ENCODE measurements at regions not wholly inside any gene's neighbourhood (a gene's known extent, or its start where the extent isn't known, plus 50 kb on each side); places are given as distances from the start of the nearest gene placed in this dataset.

DNA sequence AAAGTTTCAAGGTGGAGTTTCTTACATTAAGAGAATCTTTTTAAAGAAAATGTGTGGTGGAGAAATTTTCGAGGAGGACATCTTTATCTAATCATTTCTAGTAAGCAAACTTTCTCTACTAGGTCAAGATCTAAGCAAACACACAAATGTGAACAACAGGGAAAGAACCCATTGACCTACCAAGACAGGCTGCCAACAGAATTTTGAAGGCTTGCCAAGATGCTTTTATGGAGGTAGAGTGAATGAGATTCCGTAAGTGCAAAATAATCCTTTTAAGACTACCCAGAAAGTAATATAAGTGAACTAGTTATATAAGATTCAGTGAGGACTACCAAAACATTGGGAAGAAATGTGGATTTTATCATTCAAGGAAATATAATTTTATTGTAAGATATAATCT is 357.1 kb upstream of the PDE3A start:
- ATAC-seq (ENCODE audit: low read depth) (no peak), DNase-seq (no peak)
- Mint-ChIP-seq H3K4me3 (no peak overlapping the region), H3K9me3 (ENCODE audit: insufficient read depth) (peaks cover 6% of the 10 kb centered on the region), H3K27me3 (no peaks in the 10 kb centered on the region), H3K4me1 (no peaks in the 10 kb centered on the region), H3K27ac (no peak overlapping the region)
- CTCF ChIA-PET, result no interaction called here
- no peaks in the 10 kb centered on the region for H3K79me2 ChIP-seq (ENCODE audit: control insufficient read depth, insufficient read depth, low read length)
- POLR2A ChIA-PET, result no interaction called here
- no peaks in the 10 kb centered on the region for H4K20me1 ChIP-seq (ENCODE audit: control insufficient read depth, insufficient read depth, low read length, poor library complexity, severe bottlenecking)
- no peak overlapping the region for H2AFZ ChIP-seq (ENCODE audit: insufficient read depth, low read depth, low read length, poor library complexity, severe bottlenecking)
- H3K36me3 ChIP-seq (replicated peaks in 1 of 2; ENCODE audit: control extremely low read depth in 1 of 2, control insufficient read depth in 1 of 2, extremely low read depth in 1 of 2, insufficient read depth in 2 of 2, low read length in 1 of 2), result no peaks in the 10 kb centered on the region
- H3K4me1 ChIP-seq (ENCODE audit: control insufficient read depth in 2 of 2, insufficient read depth in 2 of 2, low read length in 2 of 2), result no peaks in the 10 kb centered on the region
- H3K27me3 ChIP-seq (replicated peaks in 1 of 4; ENCODE audit: control extremely low read depth in 1 of 4, control insufficient read depth in 3 of 4, insufficient read depth in 4 of 4, low read length in 3 of 4), result no peaks in the 10 kb centered on the region
- no peak overlapping the region for H3K27ac ChIP-seq (ENCODE audit: low read length in 2 of 2)
- H3K9ac ChIP-seq (ENCODE audit: low read length), result no peak overlapping the region
- no peak for TF ChIP-seq EZH2 (IDR thresholded peaks at IDR 0.05; ENCODE audit: borderline replicate concordance, insufficient read depth, low read depth, low read length, poor library complexity, severe bottlenecking)
- TF ChIP-seq, protein P1, sequence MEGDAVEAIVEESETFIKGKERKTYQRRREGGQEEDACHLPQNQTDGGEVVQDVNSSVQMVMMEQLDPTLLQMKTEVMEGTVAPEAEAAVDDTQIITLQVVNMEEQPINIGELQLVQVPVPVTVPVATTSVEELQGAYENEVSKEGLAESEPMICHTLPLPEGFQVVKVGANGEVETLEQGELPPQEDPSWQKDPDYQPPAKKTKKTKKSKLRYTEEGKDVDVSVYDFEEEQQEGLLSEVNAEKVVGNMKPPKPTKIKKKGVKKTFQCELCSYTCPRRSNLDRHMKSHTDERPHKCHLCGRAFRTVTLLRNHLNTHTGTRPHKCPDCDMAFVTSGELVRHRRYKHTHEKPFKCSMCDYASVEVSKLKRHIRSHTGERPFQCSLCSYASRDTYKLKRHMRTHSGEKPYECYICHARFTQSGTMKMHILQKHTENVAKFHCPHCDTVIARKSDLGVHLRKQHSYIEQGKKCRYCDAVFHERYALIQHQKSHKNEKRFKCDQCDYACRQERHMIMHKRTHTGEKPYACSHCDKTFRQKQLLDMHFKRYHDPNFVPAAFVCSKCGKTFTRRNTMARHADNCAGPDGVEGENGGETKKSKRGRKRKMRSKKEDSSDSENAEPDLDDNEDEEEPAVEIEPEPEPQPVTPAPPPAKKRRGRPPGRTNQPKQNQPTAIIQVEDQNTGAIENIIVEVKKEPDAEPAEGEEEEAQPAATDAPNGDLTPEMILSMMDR (IDR thresholded peaks at IDR 0.05), result no peak
- WGBS (ENCODE audit: insufficient coverage), result no CpG with 5 or more reads among the region's 2 CpGs
- H3K4me3 ChIP-seq (ENCODE audit: control extremely low read depth in 1 of 5, extremely low read depth in 1 of 5, insufficient read depth in 1 of 5, low read depth in 2 of 5, low read length in 4 of 5), result no peak overlapping the region
- peaks cover 0 to 4% (median 0%) of the 10 kb centered on the region in 3 donors for H3K9me3 ChIP-seq (ENCODE audit: control extremely low read depth in 1 of 3, control insufficient read depth in 2 of 3, insufficient read depth in 1 of 3, low read length in 2 of 3)
- no peak overlapping the region for H3K4me2 ChIP-seq (replicated peaks; ENCODE audit: low read depth, low read length, poor library complexity, severe bottlenecking)
- intact Hi-C loops (cut with micrococcal nuclease), result no loop called here

DNA sequence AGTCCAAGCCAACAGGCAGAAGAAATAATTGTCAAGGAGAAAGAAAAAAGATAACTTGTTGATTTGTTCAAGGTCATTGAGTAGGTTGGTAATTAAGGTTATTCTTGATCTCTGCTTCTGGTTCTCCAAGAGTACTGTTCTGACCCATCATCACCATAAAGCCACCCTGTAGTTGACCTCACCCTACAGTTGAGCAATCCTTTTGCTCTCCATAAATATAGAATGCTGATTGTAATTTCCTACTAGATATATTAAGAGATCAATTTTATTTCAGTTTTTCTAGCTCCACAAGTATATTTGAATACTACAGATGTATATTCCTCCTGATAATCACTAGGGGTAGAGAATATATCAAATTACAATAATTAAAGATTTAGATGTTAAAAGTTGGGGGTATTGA is 350.5 kb upstream of the PDE3A start:
- Histone ChIP-seq H3K9me3 (ENCODE audit: control extremely low read depth in 1 of 3, control insufficient read depth in 2 of 3, insufficient read depth in 1 of 3, low read length in 2 of 3) (no peaks in the 10 kb centered on the region), H3K36me3 (replicated peaks in 1 of 2; ENCODE audit: control extremely low read depth in 1 of 2, control insufficient read depth in 1 of 2, extremely low read depth in 1 of 2, insufficient read depth in 2 of 2, low read length in 1 of 2) (no peaks in the 10 kb centered on the region), H3K27ac (ENCODE audit: low read length in 2 of 2) (no peak overlapping the region), H3K4me1 (ENCODE audit: control insufficient read depth in 2 of 2, insufficient read depth in 2 of 2, low read length in 2 of 2) (no peaks in the 10 kb centered on the region), H3K27me3 (replicated peaks in 1 of 4; ENCODE audit: control extremely low read depth in 1 of 4, control insufficient read depth in 3 of 4, insufficient read depth in 4 of 4, low read length in 3 of 4) (no peaks in the 10 kb centered on the region), H3K79me2 (ENCODE audit: control insufficient read depth, insufficient read depth, low read length) (no peaks in the 10 kb centered on the region), H2AFZ (ENCODE audit: insufficient read depth, low read depth, low read length, poor library complexity, severe bottlenecking) (no peak overlapping the region), H3K4me2 (replicated peaks; ENCODE audit: low read depth, low read length, poor library complexity, severe bottlenecking) (no peak overlapping the region), H3K4me3 (ENCODE audit: control extremely low read depth in 1 of 5, extremely low read depth in 1 of 5, insufficient read depth in 1 of 5, low read depth in 2 of 5, low read length in 4 of 5) (no peak overlapping the region), H4K20me1 (ENCODE audit: control insufficient read depth, insufficient read depth, low read length, poor library complexity, severe bottlenecking) (no peaks in the 10 kb centered on the region), H3K9ac (ENCODE audit: low read length) (no peak overlapping the region)
- H3K27me3 Mint-ChIP-seq, result no peaks in the 10 kb centered on the region
- DNase-seq (no peak), ATAC-seq (ENCODE audit: low read depth) (no peak)
- ChIA-PET POLR2A (no interaction called here), CTCF (no interaction called here)
- TF ChIP-seq, protein P1 (IDR thresholded peaks at IDR 0.05), result no peak
- TF ChIP-seq EZH2 (IDR thresholded peaks at IDR 0.05; ENCODE audit: borderline replicate concordance, insufficient read depth, low read depth, low read length, poor library complexity, severe bottlenecking), result no peak
- no peak overlapping the region for H3K4me3 Mint-ChIP-seq
- H3K9me3 Mint-ChIP-seq (ENCODE audit: insufficient read depth), result peaks cover 3% of the 10 kb centered on the region
- intact Hi-C loops (cut with micrococcal nuclease), result no loop called here
- no peak overlapping the region for H3K27ac Mint-ChIP-seq
- no peaks in the 10 kb centered on the region for H3K4me1 Mint-ChIP-seq

Data from B cell (primary cell).